Endothelial cell (in vitro differentiated cells): ENCODE measurements at regions not wholly inside any gene's neighbourhood (a gene's known extent, or its start where the extent isn't known, plus 50 kb on each side); places are given as distances from the start of the nearest gene placed in this dataset.

Experiments
- DNase-seq: peaks from one replicate; pipeline ENCODE4 v3.0.0; 2021; ENCODE audit warnings: low spot score
- H3K27ac Mint-ChIP-seq: one replicate; pipeline ENCODE4 v1.8.0; 2021; ENCODE audit warnings: mixed read lengths, inconsistent platforms; ENCODE audit not compliant: unreplicated experiment
- H3K27me3 Mint-ChIP-seq: one replicate; pipeline ENCODE4 v1.8.0; 2021; ENCODE audit warnings: mild to moderate bottlenecking, moderate library complexity, mixed read lengths, inconsistent platforms; ENCODE audit not compliant: unreplicated experiment
- H3K36me3 Mint-ChIP-seq: one replicate; pipeline ENCODE4 v1.8.0; 2021; ENCODE audit warnings: mild to moderate bottlenecking, low read depth, mixed read lengths, inconsistent platforms; ENCODE audit not compliant: unreplicated experiment
- H3K4me1 Mint-ChIP-seq: one replicate; pipeline ENCODE4 v1.8.0; 2021; ENCODE audit warnings: mild to moderate bottlenecking, mixed read lengths, inconsistent platforms; ENCODE audit not compliant: unreplicated experiment
- H3K4me3 Mint-ChIP-seq: one replicate; pipeline ENCODE4 v1.8.0; 2021; ENCODE audit warnings: mild to moderate bottlenecking, mixed read lengths, inconsistent platforms; ENCODE audit not compliant: unreplicated experiment
- H3K9me3 Mint-ChIP-seq: one replicate; pipeline ENCODE4 v1.8.0; 2021; ENCODE audit warnings: mixed read lengths, inconsistent platforms; ENCODE audit not compliant: unreplicated experiment
- TF ChIP-seq, protein P1 (sequence below): fragments of 200-600 bp; sonication (generic); IDR thresholded peaks from one replicate; pipeline ENCODE4 v1.5.0; 2021; ENCODE audit warnings: antibody characterized with exemption; ENCODE audit not compliant: unreplicated experiment

- H3K9me3 Mint-ChIP-seq = no peaks in the 10 kb centered on the region
Measured at GRCh38 chr2:67572721-67573435, 175.7 kb downstream of the ETAA1 start.

GRCh38 chr2:67574230-67574629 is 177.1 kb downstream of the ETAA1 start:
- no peak for DNase-seq
- H3K4me3 Mint-ChIP-seq = no peak overlapping the region
- H3K9me3 Mint-ChIP-seq = no peaks in the 10 kb centered on the region
- no peaks in the 10 kb centered on the region for H3K4me1 Mint-ChIP-seq
- no peaks in the 10 kb centered on the region for H3K36me3 Mint-ChIP-seq
- TF ChIP-seq, protein P1, sequence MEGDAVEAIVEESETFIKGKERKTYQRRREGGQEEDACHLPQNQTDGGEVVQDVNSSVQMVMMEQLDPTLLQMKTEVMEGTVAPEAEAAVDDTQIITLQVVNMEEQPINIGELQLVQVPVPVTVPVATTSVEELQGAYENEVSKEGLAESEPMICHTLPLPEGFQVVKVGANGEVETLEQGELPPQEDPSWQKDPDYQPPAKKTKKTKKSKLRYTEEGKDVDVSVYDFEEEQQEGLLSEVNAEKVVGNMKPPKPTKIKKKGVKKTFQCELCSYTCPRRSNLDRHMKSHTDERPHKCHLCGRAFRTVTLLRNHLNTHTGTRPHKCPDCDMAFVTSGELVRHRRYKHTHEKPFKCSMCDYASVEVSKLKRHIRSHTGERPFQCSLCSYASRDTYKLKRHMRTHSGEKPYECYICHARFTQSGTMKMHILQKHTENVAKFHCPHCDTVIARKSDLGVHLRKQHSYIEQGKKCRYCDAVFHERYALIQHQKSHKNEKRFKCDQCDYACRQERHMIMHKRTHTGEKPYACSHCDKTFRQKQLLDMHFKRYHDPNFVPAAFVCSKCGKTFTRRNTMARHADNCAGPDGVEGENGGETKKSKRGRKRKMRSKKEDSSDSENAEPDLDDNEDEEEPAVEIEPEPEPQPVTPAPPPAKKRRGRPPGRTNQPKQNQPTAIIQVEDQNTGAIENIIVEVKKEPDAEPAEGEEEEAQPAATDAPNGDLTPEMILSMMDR = no peak
- H3K27ac Mint-ChIP-seq = no peak overlapping the region
- H3K27me3 Mint-ChIP-seq = no peaks in the 10 kb centered on the region

More at GRCh38 chr2:67572721-67573435, 175.7 kb downstream of the ETAA1 start:
- no peaks in the 10 kb centered on the region for H3K27me3 Mint-ChIP-seq
- H3K4me3 Mint-ChIP-seq = no peak overlapping the region
- H3K36me3 Mint-ChIP-seq = no peaks in the 10 kb centered on the region
- no peak for DNase-seq
- H3K4me1 Mint-ChIP-seq = no peaks in the 10 kb centered on the region
- TF ChIP-seq, protein P1 = no peak
- H3K27ac Mint-ChIP-seq = no peak overlapping the region

GRCh38 chr2:67576226-67576625 is 179.1 kb downstream of the ETAA1 start:
- no peaks in the 10 kb centered on the region for H3K4me1 Mint-ChIP-seq
- no peaks in the 10 kb centered on the region for H3K27me3 Mint-ChIP-seq
- H3K4me3 Mint-ChIP-seq = no peak overlapping the region
- DNase-seq = no peak
- H3K36me3 Mint-ChIP-seq = no peaks in the 10 kb centered on the region
- no peak overlapping the region for H3K27ac Mint-ChIP-seq
- TF ChIP-seq, protein P1 = no peak
- no peaks in the 10 kb centered on the region for H3K9me3 Mint-ChIP-seq

GRCh38 chr2:67576991-67577390 is 179.9 kb downstream of the ETAA1 start:
- Mint-ChIP-seq H3K9me3 (no peaks in the 10 kb centered on the region), H3K4me1 (no peaks in the 10 kb centered on the region), H3K36me3 (peaks cover 1% of the 10 kb centered on the region), H3K27me3 (no peaks in the 10 kb centered on the region), H3K27ac (no peak overlapping the region), H3K4me3 (no peak overlapping the region)
- no peak for DNase-seq
- TF ChIP-seq, protein P1 = no peak

- no peaks in the 10 kb centered on the region for H3K27me3 Mint-ChIP-seq
- TF ChIP-seq, protein P1 = no peak
Measured at GRCh38 chr2:67579216-67579615, 182.1 kb downstream of the ETAA1 start.

More at GRCh38 chr2:67579216-67579615, 182.1 kb downstream of the ETAA1 start:
- DNase-seq = no peak
- Mint-ChIP-seq H3K9me3 (peaks cover 4% of the 10 kb centered on the region), H3K4me3 (no peak overlapping the region), H3K27ac (no peak overlapping the region), H3K36me3 (peaks cover 7% of the 10 kb centered on the region), H3K4me1 (no peaks in the 10 kb centered on the region)
